Neuronal stem cell (in vitro differentiated cells): ENCODE measurements at regions not wholly inside any gene's neighbourhood (a gene's known extent, or its start where the extent isn't known, plus 50 kb on each side); places are given as distances from the start of the nearest gene placed in this dataset.
A peak's percentile ranks its signal among the peaks of the same experiment; 100 is the strongest.

Experiments
- DNase-seq: peaks from one replicate; pipeline ENCODE4 v3.0.0-alpha.2; 2013; ENCODE audit warnings: low spot score
- H2AFZ ChIP-seq: one replicate; pipeline ENCODE4 v1.6.1; 2013; ENCODE audit warnings: mild to moderate bottlenecking, low read length, inconsistent platforms
- H2AK5ac ChIP-seq: 2 replicates; pipeline ENCODE4 v1.6.1; 2013; ENCODE audit warnings: low read depth, mild to moderate bottlenecking, inconsistent platforms, low read length, moderate library complexity, mixed read lengths
- H2BK120ac ChIP-seq: 2 replicates; pipeline ENCODE4 v1.6.1; 2013; ENCODE audit warnings: low read depth, mild to moderate bottlenecking, inconsistent platforms, low read length, moderate library complexity, mixed read lengths
- H2BK12ac ChIP-seq: one replicate; pipeline ENCODE4 v1.6.1; 2013; ENCODE audit warnings: low read length, inconsistent platforms
- H2BK15ac ChIP-seq: 2 replicates; pipeline ENCODE4 v1.6.1; 2013; ENCODE audit warnings: mild to moderate bottlenecking, low read length, inconsistent platforms, mixed read lengths
- H2BK5ac ChIP-seq: one replicate; pipeline ENCODE4 v1.6.1; 2013; ENCODE audit warnings: inconsistent platforms, mild to moderate bottlenecking, low read length, moderate library complexity
- H3K14ac ChIP-seq: one replicate; pipeline ENCODE4 v1.6.1; 2013; ENCODE audit warnings: low read length, inconsistent platforms
- H3K18ac ChIP-seq: 2 replicates; pipeline ENCODE4 v1.6.1; 2013; ENCODE audit warnings: low read length, inconsistent platforms
- H3K23ac ChIP-seq: 2 replicates; pipeline ENCODE4 v1.6.1; 2013; ENCODE audit warnings: low read depth, mild to moderate bottlenecking, mixed read lengths, low read length, inconsistent platforms; ENCODE audit not compliant: poor library complexity
- H3K27ac ChIP-seq: replicated peaks from 3 replicates; pipeline ENCODE4 v1.5.1; 2013; ENCODE audit warnings: low read length, inconsistent platforms
- H3K27me3 ChIP-seq, 3 experiments: 2 replicates each; pipeline ENCODE4 v1.6.1; 2013; ENCODE audit warnings: low read length in 3 of 3, mild to moderate bottlenecking in 2 of 3, inconsistent platforms in 1 of 3, low read depth in 1 of 3, mixed read lengths in 1 of 3, moderate library complexity in 1 of 3; ENCODE audit not compliant: control insufficient read depth in 3 of 3, insufficient read depth in 3 of 3
- H3K36me3 ChIP-seq, 2 donors: replicated peaks in 1 of 2; 2 replicates each; pipeline ENCODE4 v1.6.1; 2013; ENCODE audit warnings: low read length in 2 of 2; ENCODE audit not compliant: control insufficient read depth in 2 of 2, insufficient read depth in 2 of 2
- H3K4ac ChIP-seq: 2 replicates; pipeline ENCODE4 v1.6.1; 2013; ENCODE audit warnings: inconsistent platforms, mild to moderate bottlenecking, low read length, moderate library complexity
- H3K4me1 ChIP-seq, 2 donors: 1 replicate in 1 of 2; 2 replicates in 1 of 2; pipeline ENCODE4 v1.6.1; 2013; ENCODE audit warnings: low read length in 2 of 2, low read depth in 1 of 2; ENCODE audit not compliant: control insufficient read depth in 2 of 2, insufficient read depth in 1 of 2
- H3K4me2 ChIP-seq: one replicate; pipeline ENCODE4 v1.6.1; 2013; ENCODE audit warnings: mild to moderate bottlenecking, low read length, inconsistent platforms; ENCODE audit not compliant: insufficient read depth, poor library complexity, severe bottlenecking
- H3K4me3 ChIP-seq, 2 donors: 2 replicates each; pipeline ENCODE4 v1.5.1; 2013; ENCODE audit warnings: low read length in 2 of 2, mild to moderate bottlenecking in 2 of 2, inconsistent platforms in 1 of 2, moderate library complexity in 1 of 2
- H3K79me1 ChIP-seq: one replicate; pipeline ENCODE4 v1.6.1; 2013; ENCODE audit warnings: low read depth, mild to moderate bottlenecking, inconsistent platforms, low read length, moderate library complexity
- H3K9ac ChIP-seq: one replicate; pipeline ENCODE4 v1.6.1; 2013; ENCODE audit warnings: mild to moderate bottlenecking, low read depth, low read length, inconsistent platforms; ENCODE audit not compliant: poor library complexity
- H3K9me3 ChIP-seq, 2 donors: replicated peaks in 1 of 2; 2 replicates each; pipeline versions ENCODE3 to v1.6.1; 2013; ENCODE audit warnings: low read length in 2 of 2, mild to moderate bottlenecking in 2 of 2, inconsistent platforms in 1 of 2, low read depth in 1 of 2, mixed read lengths in 1 of 2, moderate library complexity in 1 of 2; ENCODE audit not compliant: control insufficient read depth in 2 of 2, insufficient read depth in 1 of 2
- H4K8ac ChIP-seq: one replicate; pipeline ENCODE4 v1.6.1; 2013; ENCODE audit warnings: low read depth, mild to moderate bottlenecking, inconsistent platforms, low read length, moderate library complexity
- H4K91ac ChIP-seq: one replicate; pipeline ENCODE4 v1.6.1; 2013; ENCODE audit warnings: low read length, low read depth, mild to moderate bottlenecking, inconsistent platforms; ENCODE audit not compliant: poor library complexity
- WGBS, 2 donors: extraction: QIAGEN DNeasy Blood & Tissue Kit; methylation state at CpG; one replicate each; pipeline ENCODE4 v1.1.7; 2013; ENCODE audit warnings: missing lambda C conversion rate in 2 of 2, mixed read lengths in 1 of 2; ENCODE audit not compliant: insufficient read length in 2 of 2, insufficient replicate concordance in 1 of 2; ENCODE audit errors: extremely low coverage in 2 of 2; 5-methylcytosine and 5-hydroxymethylcytosine counted together

DNA sequence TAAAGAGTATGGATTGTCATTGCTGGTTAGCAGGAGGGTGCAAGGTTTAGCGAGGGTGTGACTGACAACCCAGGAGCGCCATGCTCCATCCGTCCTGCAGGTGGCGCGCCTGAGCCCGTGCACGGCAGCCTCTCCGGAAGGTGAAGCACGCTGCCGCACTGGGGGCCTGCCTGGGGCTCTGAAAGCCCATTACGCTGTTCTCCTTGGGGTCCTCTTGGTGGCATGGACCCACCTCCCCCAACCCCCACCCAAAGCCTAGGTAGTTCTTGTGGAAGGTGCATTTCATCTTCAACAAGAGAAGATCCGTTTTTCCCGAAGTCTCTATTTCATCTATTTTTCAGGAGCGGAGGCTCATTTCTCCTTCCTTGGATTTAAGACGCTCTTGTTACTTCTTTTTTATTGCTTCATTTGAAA is 197.4 kb upstream of the KCNG1 start:
- no peaks in the 10 kb centered on the region for H3K79me1 ChIP-seq
- WGBS, 2 donors, result no CpG with 5 or more reads among the region's 15 CpGs
- no peak overlapping the region for H3K23ac ChIP-seq
- H3K4me1 ChIP-seq, result peaks cover 9 to 10% of the 10 kb centered on the region in 2 donors
- H2AK5ac ChIP-seq, result no peak overlapping the region
- H3K27me3 ChIP-seq, result no peaks in the 10 kb centered on the region
- no peak for DNase-seq
- no peak overlapping the region for H4K8ac ChIP-seq
- H3K4ac ChIP-seq, result no peak overlapping the region
- no peak overlapping the region for H2AFZ ChIP-seq
- H4K91ac ChIP-seq, result no peak overlapping the region
- peaks cover 8 to 11% of the 10 kb centered on the region in 2 donors for H3K9me3 ChIP-seq
- H3K18ac ChIP-seq, result peak overlapping the region; percentile 9
- H3K4me2 ChIP-seq, result no peak overlapping the region
- H2BK12ac ChIP-seq, result no peak overlapping the region
- H3K4me3 ChIP-seq, result no peak overlapping the region
- H2BK15ac ChIP-seq, result no peak overlapping the region
- H3K27ac ChIP-seq, result no peak overlapping the region
- no peak overlapping the region for H3K9ac ChIP-seq
- H2BK120ac ChIP-seq, result no peak overlapping the region
- no peaks in the 10 kb centered on the region for H3K36me3 ChIP-seq
- no peak overlapping the region for H3K14ac ChIP-seq
- H2BK5ac ChIP-seq, result no peak overlapping the region

DNA sequence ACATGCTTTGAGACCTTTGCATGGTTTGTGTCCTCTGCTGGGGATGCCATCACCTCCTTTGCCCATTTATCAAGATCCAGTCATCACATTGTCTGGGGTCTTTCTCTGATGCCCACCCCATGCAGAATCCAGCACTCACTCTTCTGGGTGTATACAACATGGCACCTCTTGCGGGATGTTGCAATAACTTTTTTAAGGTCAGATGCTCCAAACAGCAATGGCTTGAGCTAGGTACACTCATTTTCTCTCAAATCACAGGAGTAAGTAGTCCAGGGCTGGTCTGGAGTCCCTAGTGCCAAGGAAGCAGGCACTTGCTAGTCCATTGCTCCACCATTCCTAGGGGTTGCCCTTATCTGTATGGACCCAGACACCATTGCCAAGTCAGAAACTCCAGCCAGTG is 196.6 kb upstream of the KCNG1 start:
- no peaks in the 10 kb centered on the region for H3K79me1 ChIP-seq

DNA sequence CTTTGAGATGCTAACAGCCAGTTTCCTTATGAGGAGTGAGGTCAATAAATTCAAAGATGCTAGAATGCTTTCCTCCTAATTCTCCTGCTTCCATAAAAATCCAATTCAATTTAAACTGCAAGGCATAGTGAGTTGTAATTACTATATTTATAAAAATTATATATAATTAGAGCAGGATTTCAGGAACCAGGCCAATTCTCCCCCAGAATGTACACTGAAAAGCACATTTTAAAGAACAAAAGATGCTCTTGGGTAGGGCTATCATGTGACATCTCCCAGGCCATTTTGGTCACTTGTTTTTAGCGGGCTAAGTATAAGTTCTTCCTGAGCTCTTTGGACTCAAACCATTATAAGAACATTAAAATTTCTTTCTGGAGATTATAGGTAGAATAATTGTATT is 195.7 kb upstream of the KCNG1 start:
- H3K4ac ChIP-seq, result no peak overlapping the region
- WGBS, 2 donors, result no CpG with 5 or more reads among the region's 1 CpG

More for the DNA sequence above, 196.6 kb upstream of the KCNG1 start:
- WGBS, 2 donors, result no CpG with 5 or more reads among the region's 1 CpG
- no peak overlapping the region for H3K27ac ChIP-seq
- no peak overlapping the region for H2BK5ac ChIP-seq
- H3K4me2 ChIP-seq, result no peak overlapping the region
- H2BK120ac ChIP-seq, result no peak overlapping the region
- no peak overlapping the region for H3K18ac ChIP-seq
- H3K9me3 ChIP-seq, result peaks cover 6 to 7% of the 10 kb centered on the region in 2 donors
- H3K27me3 ChIP-seq, result no peaks in the 10 kb centered on the region
- no peak overlapping the region for H2AFZ ChIP-seq
- H3K4me1 ChIP-seq, result peaks cover 9 to 10% of the 10 kb centered on the region in 2 donors
- no peak overlapping the region for H4K91ac ChIP-seq
- H3K14ac ChIP-seq, result no peak overlapping the region
- no peak overlapping the region for H3K4me3 ChIP-seq
- no peak overlapping the region for H3K4ac ChIP-seq
- no peak overlapping the region for H2BK15ac ChIP-seq
- no peak for DNase-seq
- no peak overlapping the region for H4K8ac ChIP-seq
- no peak overlapping the region for H3K23ac ChIP-seq
- H3K36me3 ChIP-seq, result no peaks in the 10 kb centered on the region
- no peak overlapping the region for H3K9ac ChIP-seq
- H2BK12ac ChIP-seq, result no peak overlapping the region
- no peak overlapping the region for H2AK5ac ChIP-seq

DNA sequence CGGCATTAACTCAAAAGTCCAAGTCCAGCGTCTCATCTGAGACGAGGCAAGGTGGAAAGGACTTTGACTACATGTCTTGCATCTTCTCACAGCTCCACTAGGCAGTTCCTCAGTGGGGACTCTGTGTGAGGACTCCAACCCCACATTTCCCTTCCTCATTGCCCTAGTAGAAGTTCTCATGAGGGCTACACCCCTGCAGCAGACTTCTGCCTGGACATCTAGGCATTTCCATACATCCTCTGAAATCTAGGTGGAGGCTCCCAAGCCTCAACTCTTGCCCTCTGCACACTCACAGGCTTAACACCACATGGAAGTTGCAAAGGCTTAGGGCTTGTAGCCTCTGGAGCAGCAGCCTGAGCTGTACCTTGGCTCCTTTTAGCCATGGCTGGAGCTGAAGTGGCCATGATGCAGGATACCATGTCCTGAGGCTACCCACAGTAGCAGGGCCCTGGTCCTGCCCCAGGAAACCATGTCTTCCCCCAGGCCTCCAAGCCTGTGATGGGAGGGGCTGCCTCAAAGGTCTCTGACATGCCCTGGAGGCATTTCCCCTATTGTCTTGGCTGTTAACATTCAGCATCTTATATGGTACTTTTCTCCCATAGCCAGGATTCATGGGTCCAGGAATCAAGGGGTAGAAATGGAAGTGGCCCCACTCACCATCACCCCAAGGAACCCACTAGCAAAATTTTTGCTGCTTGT is 194.6 kb upstream of the KCNG1 start:
- Histone ChIP-seq H3K4me2 (no peak overlapping the region), H2BK120ac (no peak overlapping the region), H2AK5ac (no peak overlapping the region), H3K4me1 (peaks cover 0 to 7% of the 10 kb centered on the region in 2 donors), H2AFZ (no peak overlapping the region), H3K9me3 (peaks cover 6% of the 10 kb centered on the region in 2 donors), H3K4ac (no peak overlapping the region), H3K9ac (peak overlapping the region; percentile 7), H4K8ac (no peak overlapping the region), H3K23ac (no peak overlapping the region), H2BK12ac (no peak overlapping the region), H3K4me3 (no peak overlapping the region), H3K36me3 (no peaks in the 10 kb centered on the region), H3K18ac (no peak overlapping the region), H2BK5ac (no peak overlapping the region), H3K27ac (no peak overlapping the region), H2BK15ac (no peak overlapping the region), H3K27me3 (peaks cover 0 to 7% (median 0%) of the 10 kb centered on the region in 3 experiments), H3K14ac (no peak overlapping the region), H3K79me1 (no peaks in the 10 kb centered on the region), H4K91ac (no peak overlapping the region)
- no CpG with 5 or more reads among the region's 3 CpGs for WGBS, 2 donors
- DNase-seq, result no peak

More for the DNA sequence above, 195.7 kb upstream of the KCNG1 start:
- H2BK12ac ChIP-seq, result no peak overlapping the region
- H3K79me1 ChIP-seq, result no peaks in the 10 kb centered on the region
- no peak overlapping the region for H3K4me3 ChIP-seq
- no peak overlapping the region for H3K4me2 ChIP-seq
- no peak overlapping the region for H3K23ac ChIP-seq
- H3K27me3 ChIP-seq, result peaks cover 0 to under 1% (median 0%) of the 10 kb centered on the region in 3 experiments
- no peak for DNase-seq
- no peak overlapping the region for H2BK15ac ChIP-seq
- H3K27ac ChIP-seq, result no peak overlapping the region
- no peak overlapping the region for H2BK120ac ChIP-seq
- H3K9me3 ChIP-seq, result peaks cover 6% of the 10 kb centered on the region in 2 donors
- no peak overlapping the region for H4K8ac ChIP-seq
- H2AFZ ChIP-seq, result no peak overlapping the region
- no peak overlapping the region for H2BK5ac ChIP-seq
- no peak overlapping the region for H4K91ac ChIP-seq
- H3K36me3 ChIP-seq, result no peaks in the 10 kb centered on the region
- no peak overlapping the region for H3K9ac ChIP-seq
- no peak overlapping the region for H3K14ac ChIP-seq
- H3K4me1 ChIP-seq, result peaks cover 6 to 10% of the 10 kb centered on the region in 2 donors
- H2AK5ac ChIP-seq, result no peak overlapping the region
- H3K18ac ChIP-seq, result no peak overlapping the region
